ENCODE measurements at regions not wholly inside any gene's neighbourhood (a gene's known extent, or its start where the extent isn't known, plus 50 kb on each side); places are given as distances from the start of the nearest gene placed in this dataset.
"Not testable (repeated sequence)": the region's sequence is repeated elsewhere in the genome, so short reads cannot be mapped to it uniquely, and the experiment has no call there.

- DNase-seq (ENCODE audit: low spot score) = no peak
Measured at GRCh38 chr6:117761610-117762009, 86.3 kb downstream of the NUS1 start.

- DNase-seq (ENCODE audit: low spot score) = no peak
Measured at GRCh38 chr6:117771403-117771802, 96.1 kb downstream of the NUS1 start.

GRCh38 chr6:117776441-117776840 lies 101.2 kb downstream of the NUS1 start:
- DNase-seq (ENCODE audit: low spot score) = no peak

GRCh38 chr6:117781550-117781949 lies 106.3 kb downstream of the NUS1 start:
- no peak for DNase-seq (ENCODE audit: low spot score)

- DNase-seq (ENCODE audit: low spot score) = peak; percentile 47
Measured at GRCh38 chr6:117783279-117783678, 108.0 kb downstream of the NUS1 start.

- no peak for DNase-seq (ENCODE audit: low spot score)
Measured at GRCh38 chr6:117791012-117791411, 115.7 kb downstream of the NUS1 start.

GRCh38 chr6:117795234-117795633 lies 111.8 kb upstream of the SLC35F1 start:
- DNase-seq (ENCODE audit: low spot score) = no peak

GRCh38 chr6:117798819-117799218 lies 108.2 kb upstream of the SLC35F1 start:
- DNase-seq (ENCODE audit: low spot score) = not testable (repeated sequence)

- no peak for DNase-seq (ENCODE audit: low spot score)
Measured at GRCh38 chr6:117810269-117810668, 96.8 kb upstream of the SLC35F1 start.

GRCh38 chr6:117817499-117817898 lies 89.6 kb upstream of the SLC35F1 start:
- no peak for DNase-seq (ENCODE audit: low spot score)

- DNase-seq (ENCODE audit: low spot score) = no peak
Measured at GRCh38 chr6:117817992-117818391, 89.1 kb upstream of the SLC35F1 start.

GRCh38 chr6:117818449-117818848 lies 88.6 kb upstream of the SLC35F1 start:
- DNase-seq (ENCODE audit: low spot score) = no peak

GRCh38 chr6:117829594-117830319 lies 77.3 kb upstream of the SLC35F1 start:
- no peak for DNase-seq (ENCODE audit: low spot score)

- no peak for DNase-seq (ENCODE audit: low spot score)
Measured at GRCh38 chr6:117837261-117837660, 69.8 kb upstream of the SLC35F1 start.

- no peak for DNase-seq (ENCODE audit: low spot score)
Measured at GRCh38 chr6:117840541-117840983, 66.5 kb upstream of the SLC35F1 start.

- no peak for DNase-seq (ENCODE audit: low spot score)
Measured at GRCh38 chr6:117847912-117848311, 59.2 kb upstream of the SLC35F1 start.

GRCh38 chr6:117849087-117849486 lies 58.0 kb upstream of the SLC35F1 start:
- no peak for DNase-seq (ENCODE audit: low spot score)
